HG02623 (cell line): ENCODE measurements at regions not wholly inside any gene's neighbourhood (a gene's known extent, or its start where the extent isn't known, plus 50 kb on each side); places are given as distances from the start of the nearest gene placed in this dataset.
"Not testable (repeated sequence)": the region's sequence is repeated elsewhere in the genome, so short reads cannot be mapped to it uniquely, and the experiment has no call there.

ENCODE experiments used
- ATAC-seq: cut with Tn5 transposase; IDR thresholded peaks from one replicate; pipeline ENCODE4 v1.9.1; 2021; ENCODE audit warnings: moderate library complexity; ENCODE audit not compliant: unreplicated experiment

DNA sequence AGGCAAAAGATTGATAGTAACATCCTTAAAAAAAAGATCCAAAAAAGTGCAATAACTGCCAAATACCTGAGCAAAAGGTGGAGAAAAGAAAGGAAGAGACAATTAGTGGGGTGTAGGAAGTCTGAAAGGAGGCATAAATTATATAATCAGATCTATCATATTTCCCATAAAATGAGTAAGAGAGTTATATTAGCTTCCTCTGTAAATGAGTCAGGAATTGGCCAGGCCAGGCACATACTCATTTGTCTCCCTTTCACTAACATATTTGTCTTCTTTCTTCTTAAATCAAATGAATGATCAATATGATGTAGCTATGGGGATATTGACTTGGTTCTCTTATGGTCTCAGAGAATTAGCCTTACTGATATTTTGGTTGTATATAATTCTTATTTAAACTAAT lies 292.3 kb upstream of the CADM2 start:
- no peak for ATAC-seq

DNA sequence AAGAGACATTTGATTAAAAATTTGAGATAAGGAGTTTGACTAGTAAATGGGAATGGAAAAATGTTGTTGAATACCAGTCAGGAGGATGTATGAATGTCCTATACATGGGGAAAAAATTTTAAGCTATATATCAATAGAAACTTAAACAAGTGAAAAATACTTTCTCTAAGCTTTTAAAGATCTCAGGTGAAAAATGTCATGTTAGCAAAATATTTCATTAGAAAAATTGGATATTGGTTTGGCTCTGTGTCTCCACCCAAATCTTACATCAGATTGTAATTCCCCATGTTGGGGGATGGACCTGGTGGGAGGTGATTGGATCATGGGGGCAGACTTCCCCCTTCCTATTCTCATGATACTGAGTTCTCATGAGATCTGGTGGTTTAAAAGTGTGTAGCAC lies 279.6 kb upstream of the CADM2 start:
- ATAC-seq = no peak

DNA sequence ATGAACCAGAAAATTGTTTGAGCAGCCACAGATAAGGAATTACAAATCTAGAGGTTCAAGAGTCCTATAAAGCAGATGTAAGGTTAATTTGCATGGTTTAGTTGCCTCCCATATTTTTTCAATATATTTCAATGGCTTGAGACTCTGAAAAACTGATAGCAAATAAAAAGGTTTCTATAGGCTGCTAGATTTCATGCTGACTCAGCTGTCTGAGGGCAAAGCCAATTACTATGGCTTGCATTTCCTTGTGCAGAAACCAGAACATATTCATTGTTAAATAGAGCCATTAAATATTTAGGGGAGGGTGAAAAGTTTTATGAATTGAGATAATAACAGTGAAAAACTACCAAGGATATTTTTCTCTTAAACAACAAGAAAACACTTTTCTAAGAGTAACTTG lies 278.1 kb upstream of the CADM2 start:
- ATAC-seq = no peak

DNA sequence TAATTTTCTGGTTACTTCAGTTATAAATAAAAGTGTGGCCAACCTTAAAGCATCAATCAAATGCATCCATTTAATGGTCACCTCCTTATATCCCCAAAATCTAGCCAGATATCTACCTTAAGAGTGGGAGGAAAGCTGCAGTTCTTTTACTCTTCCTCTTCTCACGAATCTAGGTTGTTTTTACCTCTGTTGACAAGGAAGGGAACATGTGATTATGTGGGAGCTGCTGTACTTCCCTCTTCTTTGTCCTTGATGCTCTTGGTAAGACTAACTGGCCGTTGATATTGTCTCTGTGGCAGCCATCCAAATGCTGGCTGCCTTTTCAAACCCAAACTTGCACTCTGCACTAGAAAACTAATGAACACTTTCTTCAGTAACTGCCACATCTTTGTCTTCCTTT lies 275.3 kb upstream of the CADM2 start:
- ATAC-seq = no peak

DNA sequence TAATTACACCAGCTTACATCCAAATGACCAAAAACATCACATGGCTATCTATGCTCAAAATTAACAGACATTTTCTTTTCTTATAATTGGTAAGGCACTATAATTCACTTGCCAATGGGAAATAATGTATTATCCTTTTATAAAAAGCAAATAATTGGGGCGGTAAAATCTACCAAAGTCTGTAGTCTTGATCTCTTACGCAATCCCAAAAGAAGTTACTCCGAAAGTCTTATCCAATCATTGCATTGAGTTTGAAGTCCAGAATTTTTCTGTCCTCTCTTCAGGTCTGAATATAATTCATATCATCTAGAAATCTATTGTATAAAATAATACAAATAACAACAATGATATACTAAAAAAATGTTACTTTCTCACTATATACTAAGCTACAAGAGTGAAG lies 273.3 kb upstream of the CADM2 start:
- no peak for ATAC-seq

DNA sequence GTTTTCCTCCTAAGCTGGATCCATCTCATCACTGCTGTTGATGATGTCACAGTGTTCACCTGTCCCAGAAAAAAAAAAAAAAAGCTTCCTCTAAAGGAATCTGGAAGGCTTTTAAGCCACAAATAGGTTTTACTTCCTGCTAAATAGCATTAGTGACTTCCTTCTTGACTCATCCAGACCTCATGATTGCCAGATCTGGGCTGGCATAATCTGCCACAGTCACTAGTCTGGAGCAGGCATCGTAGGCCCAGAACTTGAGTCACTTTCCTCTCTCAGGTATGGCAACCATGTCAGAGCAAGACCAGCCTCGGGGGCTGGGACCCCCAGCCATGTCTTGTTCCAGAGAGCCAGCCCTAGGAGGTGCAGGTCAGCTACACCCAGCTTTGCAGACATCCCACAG lies 266.5 kb upstream of the CADM2 start:
- ATAC-seq = no peak

DNA sequence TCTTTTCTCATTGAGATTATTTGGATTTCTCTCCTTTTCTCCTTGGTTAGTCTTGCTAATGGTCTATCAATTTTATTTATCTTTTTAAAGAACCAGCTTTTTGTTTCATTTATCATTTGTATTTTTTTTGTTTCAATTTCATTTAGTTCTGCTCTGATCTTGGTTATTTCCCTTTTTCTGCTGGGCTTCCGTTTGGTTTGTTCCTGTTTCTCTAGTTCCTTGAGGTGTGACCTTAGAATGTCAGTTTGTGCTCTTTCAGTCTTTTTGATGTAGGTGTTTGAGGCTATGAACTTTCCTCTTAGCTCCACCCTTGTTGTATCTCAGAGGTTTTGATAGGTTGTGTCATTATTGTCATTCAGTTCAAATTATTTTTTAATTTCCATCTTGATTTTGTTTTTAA lies 248.5 kb upstream of the CADM2 start:
- not testable (repeated sequence) for ATAC-seq

DNA sequence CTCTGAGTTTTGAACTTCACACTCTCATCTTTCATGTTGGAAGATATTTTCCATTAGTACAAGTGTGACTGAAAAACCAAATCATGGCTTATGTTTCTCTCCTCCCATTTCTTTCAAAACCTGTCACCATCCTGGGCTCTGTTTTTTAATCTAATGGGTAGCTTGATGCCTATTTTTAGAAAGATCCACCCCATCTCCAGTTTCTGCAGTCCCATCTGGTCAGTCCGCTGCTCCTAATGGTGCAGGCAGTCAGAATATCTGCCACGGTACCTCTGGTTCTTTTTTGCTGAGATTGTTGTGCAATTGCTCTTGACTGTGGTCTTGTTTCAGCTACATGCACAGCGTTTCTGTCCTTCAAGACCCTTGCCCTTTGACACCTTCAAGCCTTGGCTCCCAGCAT lies 240.9 kb upstream of the CADM2 start:
- ATAC-seq = no peak

DNA sequence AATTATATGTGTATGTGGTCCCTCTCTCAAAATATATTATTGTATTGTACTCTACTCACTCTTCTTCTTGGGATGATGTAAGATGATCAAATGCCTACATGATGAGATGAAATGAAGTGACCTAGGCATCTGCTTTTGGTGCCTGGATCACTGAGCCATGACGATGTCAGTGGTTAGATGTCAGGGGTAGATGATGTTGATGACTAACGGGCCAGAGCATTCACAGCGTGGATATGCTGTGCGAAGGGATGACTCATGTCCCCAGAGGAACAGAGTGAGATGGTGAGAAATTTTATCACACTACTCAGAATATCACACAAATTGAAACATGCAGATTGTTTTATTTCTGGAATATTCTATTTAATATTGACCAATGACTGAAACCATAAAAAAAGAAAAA lies 233.9 kb upstream of the CADM2 start:
- no peak for ATAC-seq

DNA sequence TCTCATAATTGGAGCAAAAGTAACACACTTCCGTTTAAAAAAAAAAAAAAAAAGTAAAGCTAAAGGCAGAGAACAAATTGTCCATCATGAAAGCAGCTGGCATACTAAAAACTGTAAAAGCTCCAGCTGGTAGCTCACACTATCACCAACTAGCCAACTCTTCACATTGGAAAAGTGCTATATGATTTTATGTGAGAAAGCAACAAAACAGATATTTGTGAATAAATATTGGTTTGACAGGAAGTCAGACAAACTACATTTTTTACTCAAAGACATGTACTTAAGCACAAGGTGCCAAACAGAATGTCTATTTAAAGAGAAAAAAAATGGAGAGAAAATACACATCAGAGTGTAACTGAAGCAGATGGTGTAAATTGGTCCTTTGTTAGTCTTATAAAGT lies 231.2 kb upstream of the CADM2 start:
- ATAC-seq = no peak

DNA sequence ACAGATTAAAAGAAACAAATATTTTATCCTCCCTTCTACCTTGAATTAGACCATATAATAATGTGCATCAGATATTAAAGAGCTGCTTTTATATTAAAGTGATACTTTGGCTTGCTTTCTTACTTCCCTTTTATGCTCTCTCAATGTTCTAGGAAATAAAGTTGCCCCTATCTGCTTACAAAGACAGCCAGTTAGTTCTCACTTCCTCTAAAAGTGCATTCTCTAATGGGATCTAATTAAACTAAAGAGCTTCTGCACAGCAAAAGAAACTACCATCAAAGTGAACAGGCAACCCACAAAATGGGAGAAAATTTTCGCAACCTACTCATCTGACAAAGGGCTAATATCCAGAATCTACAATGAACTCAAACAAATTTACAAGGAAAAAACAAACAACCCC lies 224.1 kb upstream of the CADM2 start:
- not testable (repeated sequence) for ATAC-seq

DNA sequence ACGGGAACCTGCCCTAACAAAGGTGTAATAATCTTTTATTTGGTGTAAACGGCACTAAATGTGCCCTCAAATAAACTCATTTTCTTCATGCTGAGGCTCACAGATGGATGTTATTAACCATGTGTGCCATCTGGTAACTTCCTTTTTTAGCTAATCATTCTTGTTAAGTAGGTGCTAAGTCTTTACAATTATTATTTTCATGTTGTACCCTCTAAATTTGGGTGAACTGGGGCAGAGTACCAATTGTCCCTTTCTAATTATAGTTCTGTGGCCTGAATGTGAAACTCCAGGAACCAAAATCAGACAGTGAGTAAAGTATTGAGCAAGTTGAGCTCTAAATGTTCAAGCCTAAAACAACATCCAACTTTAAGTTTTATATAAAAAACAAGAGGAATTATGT lies 220.7 kb upstream of the CADM2 start:
- ATAC-seq = no peak

DNA sequence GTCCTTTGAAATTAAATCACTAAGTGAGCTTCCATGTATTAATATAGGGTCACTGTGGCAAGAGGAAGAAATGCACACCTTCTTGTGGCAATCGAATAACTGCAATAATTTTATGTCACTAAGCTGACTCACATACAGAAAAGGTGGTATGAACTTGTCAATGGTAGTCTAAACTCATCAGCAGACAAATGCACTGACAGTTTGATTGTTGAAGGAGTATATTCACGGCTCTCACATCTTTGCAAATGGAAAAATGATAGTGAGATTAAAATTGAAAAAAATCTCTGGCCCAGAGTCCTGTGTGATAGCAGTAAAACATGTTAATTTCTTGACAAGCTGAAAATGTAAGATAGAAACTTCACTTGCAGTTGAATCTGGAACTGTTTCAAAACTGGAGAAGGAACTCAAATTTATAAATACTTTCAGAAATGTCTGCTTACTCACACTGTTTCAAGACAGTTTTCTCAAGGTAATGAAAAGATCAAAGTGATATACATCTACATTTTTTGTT lies 215.8 kb upstream of the CADM2 start:
- no peak for ATAC-seq

DNA sequence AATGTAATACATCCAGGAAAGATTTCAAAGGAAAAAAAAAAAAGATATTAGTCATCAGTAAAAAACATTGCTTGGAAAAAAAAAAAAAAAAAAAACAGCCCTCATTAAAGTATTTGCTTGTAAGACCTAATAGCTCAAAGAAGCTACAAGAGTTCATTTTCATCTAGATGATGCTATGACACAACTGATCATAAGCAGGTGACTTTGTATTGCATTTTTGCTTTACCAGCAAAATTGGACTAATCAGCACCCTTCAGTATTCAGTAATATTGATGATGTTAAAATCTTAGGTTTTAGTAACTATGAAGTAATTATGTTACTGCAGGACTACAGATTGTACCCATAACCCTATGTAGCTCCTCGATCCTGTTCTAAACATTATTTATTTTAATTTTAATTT lies 214.7 kb upstream of the CADM2 start:
- ATAC-seq = no peak

DNA sequence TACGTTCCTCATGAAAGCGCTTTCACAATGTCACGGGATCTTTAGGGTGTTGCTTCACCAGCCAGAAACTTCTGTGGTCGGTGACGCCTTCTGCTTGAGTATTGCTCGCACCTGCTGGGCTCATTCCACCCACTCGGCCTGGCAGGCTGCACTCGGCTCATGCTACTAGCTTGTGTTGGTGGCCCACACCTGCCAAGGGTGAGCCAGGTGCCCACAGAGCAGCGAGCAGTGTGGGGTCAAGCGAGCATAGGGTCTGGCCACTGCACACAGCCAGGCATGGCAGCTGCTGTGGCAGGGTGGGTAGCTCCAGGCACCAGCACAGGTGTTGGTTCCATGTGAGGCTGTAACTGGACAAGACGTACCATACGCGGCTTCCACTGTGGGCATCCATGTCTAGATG lies 202.9 kb upstream of the CADM2 start:
- ATAC-seq = no peak

DNA sequence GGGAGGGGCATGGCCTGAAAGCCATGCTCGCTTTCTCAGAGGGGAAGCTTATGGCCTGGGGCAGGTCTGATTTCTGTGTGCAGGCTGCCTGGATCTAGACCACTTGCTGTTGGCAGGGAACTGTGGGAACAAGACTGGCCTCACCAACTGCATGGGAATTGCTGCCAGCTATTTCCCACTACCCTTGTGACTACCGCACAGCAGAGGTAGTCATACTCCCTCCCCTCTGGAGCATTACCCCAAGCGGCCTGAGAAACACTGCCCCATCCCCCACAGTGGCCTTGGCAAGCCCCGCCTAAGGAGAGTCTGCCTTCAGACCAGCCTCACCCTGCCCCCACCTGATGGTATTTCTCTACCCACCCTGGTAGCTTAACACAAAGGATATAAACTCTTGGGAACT lies 199.4 kb upstream of the CADM2 start:
- no peak for ATAC-seq

DNA sequence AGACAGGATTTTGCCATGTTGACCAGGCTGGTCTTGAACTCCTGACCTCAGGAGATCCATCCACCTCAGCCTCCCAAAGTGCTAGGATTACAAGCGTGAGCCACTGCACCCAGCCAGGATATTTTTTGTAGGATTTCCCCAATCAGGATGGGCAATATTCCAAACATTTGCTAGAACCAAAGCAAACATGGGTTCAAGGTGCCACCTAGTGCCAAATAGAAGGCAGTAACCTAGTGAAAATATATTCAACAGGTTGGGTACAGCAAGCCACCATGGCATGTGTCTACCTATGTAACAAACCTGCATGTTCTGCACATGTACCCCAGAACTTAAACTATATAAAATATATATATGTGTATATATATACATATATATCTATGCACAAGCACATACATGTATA lies 185.9 kb upstream of the CADM2 start:
- no peak for ATAC-seq

DNA sequence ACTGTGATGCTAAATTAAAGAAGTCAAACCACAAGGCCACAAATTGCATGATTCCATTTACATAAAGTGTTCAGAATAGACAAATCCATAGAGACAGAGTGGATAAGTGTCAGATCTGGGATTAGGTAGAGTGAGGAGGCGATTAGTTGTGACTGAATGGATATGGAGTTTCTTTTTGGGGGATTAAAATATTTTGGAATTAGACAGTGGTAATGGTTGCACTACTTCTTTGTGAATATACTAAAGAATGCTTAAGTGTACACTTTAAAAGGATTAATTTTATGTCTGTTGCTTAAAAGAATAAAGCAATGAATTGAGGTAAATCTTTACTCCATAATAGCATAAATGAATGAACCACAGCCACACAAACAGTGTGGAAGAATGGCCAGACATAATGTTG lies 175.5 kb upstream of the CADM2 start:
- ATAC-seq = no peak

DNA sequence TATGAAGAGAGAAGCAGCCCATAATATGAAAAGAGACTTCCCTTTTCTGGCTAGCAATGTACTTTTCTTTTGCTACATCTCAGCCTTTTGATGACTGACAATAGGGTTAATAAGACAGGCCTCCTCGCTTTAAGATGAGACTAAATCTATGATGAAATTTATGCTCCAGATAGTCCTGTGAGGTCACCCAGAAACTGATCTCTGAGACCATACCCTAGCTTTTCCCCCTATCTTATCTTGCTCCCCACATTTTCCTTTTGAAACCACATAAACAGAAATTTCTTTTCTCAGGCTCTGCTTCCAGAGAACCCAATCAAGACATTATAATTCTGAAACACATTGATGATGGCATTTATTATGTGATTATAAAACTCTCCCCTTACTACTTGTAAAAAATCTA lies 168.8 kb upstream of the CADM2 start:
- ATAC-seq = no peak

DNA sequence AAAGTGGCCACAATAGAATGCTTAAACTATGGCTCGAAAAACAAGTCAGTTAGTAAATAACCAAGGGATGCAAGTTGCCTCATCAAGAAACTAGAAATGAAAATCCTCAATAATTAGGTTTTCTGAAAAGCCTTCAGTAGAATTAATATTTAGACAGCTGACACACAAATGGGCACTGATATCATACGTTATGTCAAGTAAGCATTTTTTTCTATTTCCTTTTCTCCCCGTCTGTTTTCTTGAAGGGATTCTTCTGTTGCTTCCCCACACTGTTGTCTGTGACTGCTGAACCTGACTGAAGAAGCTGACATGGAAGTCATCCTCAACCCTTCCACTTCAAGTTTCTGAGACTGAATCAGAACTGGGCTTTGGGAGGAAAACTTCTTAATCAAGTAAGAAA lies 151.8 kb upstream of the CADM2 start:
- ATAC-seq = no peak

DNA sequence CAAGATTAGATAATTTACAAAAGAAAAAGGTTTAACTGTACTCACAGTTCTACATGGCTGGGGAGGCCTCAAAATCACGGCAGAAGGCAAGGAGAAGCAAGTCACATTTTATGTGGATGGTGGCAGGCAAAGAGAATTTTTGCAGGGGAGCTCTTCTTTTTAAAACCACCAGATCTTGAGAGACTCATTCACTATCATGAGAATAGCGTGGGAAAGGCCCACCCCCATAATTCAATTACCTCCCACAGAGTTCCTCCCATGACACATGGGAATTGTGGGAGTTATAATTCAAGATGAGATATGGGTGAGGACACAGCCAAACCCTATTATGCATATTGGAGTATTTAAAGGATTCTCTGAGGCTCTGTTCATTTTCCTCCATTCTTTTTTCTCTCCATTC lies 138.7 kb upstream of the CADM2 start:
- no peak for ATAC-seq

DNA sequence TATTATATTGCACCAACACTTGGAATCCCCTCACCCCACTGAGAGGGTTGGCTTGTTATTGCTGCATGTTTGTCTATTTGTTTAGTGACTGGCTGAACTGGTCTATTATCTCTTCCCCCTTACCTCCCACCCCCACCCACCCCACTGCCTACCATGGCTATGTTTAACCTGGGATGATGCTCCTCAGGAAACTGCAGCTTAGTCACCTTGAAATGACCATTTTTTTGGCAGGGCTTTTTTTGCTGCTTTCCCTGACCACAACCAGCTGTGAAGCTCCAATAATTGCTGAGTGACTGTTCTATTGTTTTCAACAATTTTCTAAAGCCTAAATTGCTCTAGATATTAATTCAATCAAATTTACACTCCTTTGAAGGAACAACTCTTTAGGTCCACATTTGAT lies 137.9 kb upstream of the CADM2 start:
- ATAC-seq = no peak

DNA sequence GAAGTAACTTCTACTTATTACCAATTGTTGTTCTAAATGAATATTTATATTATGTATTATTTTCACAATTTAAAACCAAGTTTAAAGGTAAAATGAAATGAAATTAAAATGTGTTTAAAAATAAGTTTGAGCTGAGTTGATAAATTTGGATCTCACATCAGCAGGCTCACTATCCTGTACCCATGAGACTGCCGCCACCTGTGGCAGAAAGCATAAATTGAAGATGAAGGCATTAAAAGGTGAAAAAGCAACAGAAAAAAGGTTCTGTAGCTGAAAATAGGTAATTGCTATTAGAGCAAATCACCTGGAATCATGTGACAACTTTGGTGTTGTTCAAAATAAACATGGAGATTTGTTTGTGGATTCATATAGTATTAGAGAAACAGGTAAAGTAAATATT lies 133.0 kb upstream of the CADM2 start:
- ATAC-seq = no peak

DNA sequence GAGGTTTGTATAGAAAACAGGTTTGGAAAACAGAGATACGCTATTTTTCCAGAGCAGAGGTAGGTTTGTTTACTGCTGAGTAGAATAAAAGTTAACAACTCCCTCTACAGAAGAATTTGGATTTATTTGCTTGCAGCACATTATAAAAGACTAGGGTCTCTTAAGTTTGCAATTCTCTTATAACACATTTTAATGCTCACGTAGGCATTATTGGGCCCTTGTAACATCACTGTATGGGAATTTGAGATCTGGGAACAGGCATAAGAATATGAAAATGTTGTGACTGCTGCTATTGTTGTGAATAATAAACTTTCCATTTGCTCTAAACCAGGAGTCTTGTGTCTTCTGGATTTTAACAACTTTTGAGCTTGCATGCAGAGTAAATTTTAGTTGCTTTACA lies 128.3 kb upstream of the CADM2 start:
- no peak for ATAC-seq
